Endometrium (tissue), 2 donors: ENCODE measurements at regions not wholly inside any gene's neighbourhood (a gene's known extent, or its start where the extent isn't known, plus 50 kb on each side); places are given as distances from the start of the nearest gene placed in this dataset.
"Not testable (repeated sequence)": the region's sequence is repeated elsewhere in the genome, so short reads cannot be mapped to it uniquely, and the experiment has no call there.

Source experiments
- FAIRE-seq: peaks from 2 replicates; lab custom pipeline; 2012; peaks lifted over from hg19 to GRCh38; lab: Jason Lieb, UNC
- donor health status: control.
- donor health status: control.

GRCh38 chr13:97724450-97724849 lies 229.0 kb upstream of the IPO5 start:
- FAIRE-seq, result no peak

GRCh38 chr13:97726664-97727280 lies 226.7 kb upstream of the IPO5 start:
- no peak for FAIRE-seq

- no peak for FAIRE-seq
Measured at GRCh38 chr13:97727991-97728390, 225.5 kb upstream of the IPO5 start.

- FAIRE-seq, result no peak
Measured at GRCh38 chr13:97736436-97736835, 217.0 kb upstream of the IPO5 start.

GRCh38 chr13:97742084-97742483 lies 211.4 kb upstream of the IPO5 start:
- no peak for FAIRE-seq

GRCh38 chr13:97743938-97744337 lies 209.5 kb upstream of the IPO5 start:
- no peak for FAIRE-seq

- FAIRE-seq, result no peak
Measured at GRCh38 chr13:97746649-97747048, 206.8 kb upstream of the IPO5 start.

GRCh38 chr13:97749174-97749573 lies 204.3 kb upstream of the IPO5 start:
- FAIRE-seq, result no peak

- no peak for FAIRE-seq
Measured at GRCh38 chr13:97751477-97751876, 202.0 kb upstream of the IPO5 start.

- no peak for FAIRE-seq
Measured at GRCh38 chr13:97752961-97753668, 200.4 kb upstream of the IPO5 start.

- FAIRE-seq, result no peak
Measured at GRCh38 chr13:97753942-97754670, 199.4 kb upstream of the IPO5 start.

GRCh38 chr13:97757807-97758206 lies 195.7 kb upstream of the IPO5 start:
- FAIRE-seq, result no peak

- FAIRE-seq, result no peak
Measured at GRCh38 chr13:97758317-97758716, 195.2 kb upstream of the IPO5 start.

GRCh38 chr13:97761796-97762540 lies 191.5 kb upstream of the IPO5 start:
- FAIRE-seq, result no peak

- FAIRE-seq, result no peak
Measured at GRCh38 chr13:97766749-97767148, 186.7 kb upstream of the IPO5 start.

GRCh38 chr13:97768134-97768533 lies 185.3 kb upstream of the IPO5 start:
- no peak for FAIRE-seq

GRCh38 chr13:97770231-97770630 lies 183.2 kb upstream of the IPO5 start:
- FAIRE-seq, result not testable (repeated sequence)

GRCh38 chr13:97772466-97772865 lies 181.0 kb upstream of the IPO5 start:
- not testable (repeated sequence) for FAIRE-seq

- not testable (repeated sequence) for FAIRE-seq
Measured at GRCh38 chr13:97774391-97775100, 178.9 kb upstream of the IPO5 start.

- no peak for FAIRE-seq
Measured at GRCh38 chr13:97780486-97780885, 173.0 kb upstream of the IPO5 start.

- FAIRE-seq, result no peak
Measured at GRCh38 chr13:97781891-97782305, 171.6 kb upstream of the IPO5 start.

GRCh38 chr13:97786510-97786909 lies 167.0 kb upstream of the IPO5 start:
- no peak for FAIRE-seq
